GM18858 (cell line): ENCODE measurements at regions not wholly inside any gene's neighbourhood (a gene's known extent, or its start where the extent isn't known, plus 50 kb on each side); places are given as distances from the start of the nearest gene placed in this dataset.
"Not testable (repeated sequence)": the region's sequence is repeated elsewhere in the genome, so short reads cannot be mapped to it uniquely, and the experiment has no call there.

Experiments used
- ATAC-seq: cut with Tn5 transposase; IDR thresholded peaks from one replicate; pipeline ENCODE4 v1.9.1; 2021; ENCODE audit not compliant: unreplicated experiment

- no peak for ATAC-seq
These were observed 488.4 kb upstream of the JAG1 start for GRCh38 chr20:11162026-11162775.

DNA sequence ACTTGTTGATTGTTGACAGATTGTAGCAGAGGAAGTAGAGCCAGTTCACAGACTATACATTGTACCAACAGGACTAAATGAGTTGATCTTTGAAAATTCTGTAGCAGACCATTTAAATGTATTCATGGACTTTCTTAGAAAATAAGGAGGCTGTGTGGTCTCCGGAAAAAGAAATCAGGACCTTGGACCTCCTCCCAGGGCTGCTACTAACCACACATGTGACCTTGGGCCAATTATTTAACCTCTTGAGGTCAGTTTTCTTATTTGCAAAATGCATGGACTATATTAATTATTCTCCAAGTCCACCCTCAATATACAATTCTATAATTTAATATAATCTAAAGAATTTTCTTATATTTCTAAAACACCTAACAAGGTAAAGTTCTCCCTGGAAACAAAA, 492.0 kb upstream of the JAG1 start:
- ATAC-seq: no peak

- no peak for ATAC-seq
These were observed 492.9 kb upstream of the JAG1 start for GRCh38 chr20:11166712-11167111.

DNA sequence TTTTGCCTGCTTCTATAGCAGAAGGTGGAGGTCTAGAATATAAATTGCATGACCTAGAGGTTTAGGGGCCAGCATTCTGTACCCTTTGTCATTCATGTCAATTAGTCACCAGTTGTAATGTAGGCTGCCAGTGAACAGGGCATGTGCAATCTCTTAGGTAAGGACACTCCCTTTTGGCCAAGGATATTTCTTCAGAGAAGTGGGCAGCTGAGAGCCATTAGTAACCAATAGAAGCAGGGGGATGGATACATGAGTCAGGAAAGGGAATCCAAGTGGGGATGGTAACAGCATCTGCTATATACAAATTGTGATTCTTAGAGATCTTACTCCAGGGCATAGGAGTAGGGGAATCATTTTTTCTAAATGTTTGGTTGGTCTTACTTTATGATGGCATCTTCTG, 494.2 kb upstream of the JAG1 start:
- no peak for ATAC-seq

DNA sequence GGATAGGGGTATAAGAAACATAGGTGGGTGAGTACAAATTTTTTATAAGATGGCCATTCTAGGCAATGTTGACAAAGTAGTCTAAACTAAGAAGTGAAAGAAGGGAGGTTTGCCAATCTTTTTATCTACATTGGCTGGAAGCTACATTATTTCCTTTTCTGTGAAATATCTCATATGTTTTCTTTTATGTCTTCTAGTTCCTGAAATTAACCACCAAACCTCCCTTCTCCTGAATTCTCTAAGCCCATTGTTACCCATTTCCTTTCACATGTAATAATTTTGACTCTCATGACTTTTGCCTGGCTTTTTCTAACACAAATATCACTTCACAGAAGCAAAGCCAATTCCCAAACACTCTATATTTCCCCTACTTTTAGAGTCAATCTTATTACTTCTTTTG, 496.2 kb upstream of the JAG1 start:
- no peak for ATAC-seq

- ATAC-seq: no peak
These were observed 496.8 kb upstream of the JAG1 start for GRCh38 chr20:11170565-11170964.

GRCh38 chr20:11172881-11173280, 499.1 kb upstream of the JAG1 start:
- no peak for ATAC-seq

GRCh38 chr20:11173916-11174315, 500.1 kb upstream of the JAG1 start:
- ATAC-seq: no peak

- ATAC-seq: no peak
These were observed 501.1 kb upstream of the JAG1 start for GRCh38 chr20:11174861-11175260.

DNA sequence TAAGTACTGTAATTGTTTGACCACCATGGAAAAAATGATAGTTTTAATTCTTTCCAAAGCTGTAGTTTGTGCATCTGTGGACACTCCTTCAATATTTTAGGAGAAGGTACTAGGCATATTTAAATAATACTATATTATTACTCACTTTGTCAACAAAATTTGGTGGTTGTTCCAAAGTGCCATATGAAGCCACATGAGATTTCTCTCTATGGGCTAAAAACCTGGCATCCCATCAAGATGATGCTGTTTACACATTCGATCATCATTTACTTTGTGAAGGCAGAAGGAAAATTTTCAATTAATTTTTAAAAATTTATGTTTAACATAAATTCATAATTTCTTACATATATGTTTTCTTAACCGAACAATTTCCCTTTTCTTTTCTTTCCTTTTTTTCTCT, 502.6 kb upstream of the JAG1 start:
- no peak for ATAC-seq

- no peak for ATAC-seq
These were observed 505.3 kb upstream of the JAG1 start for GRCh38 chr20:11178946-11179654.

GRCh38 chr20:11180186-11180585, 506.4 kb upstream of the JAG1 start:
- no peak for ATAC-seq

GRCh38 chr20:11181129-11181528, 507.3 kb upstream of the JAG1 start:
- ATAC-seq: not testable (repeated sequence)

GRCh38 chr20:11181966-11182365, 508.2 kb upstream of the JAG1 start:
- no peak for ATAC-seq

DNA sequence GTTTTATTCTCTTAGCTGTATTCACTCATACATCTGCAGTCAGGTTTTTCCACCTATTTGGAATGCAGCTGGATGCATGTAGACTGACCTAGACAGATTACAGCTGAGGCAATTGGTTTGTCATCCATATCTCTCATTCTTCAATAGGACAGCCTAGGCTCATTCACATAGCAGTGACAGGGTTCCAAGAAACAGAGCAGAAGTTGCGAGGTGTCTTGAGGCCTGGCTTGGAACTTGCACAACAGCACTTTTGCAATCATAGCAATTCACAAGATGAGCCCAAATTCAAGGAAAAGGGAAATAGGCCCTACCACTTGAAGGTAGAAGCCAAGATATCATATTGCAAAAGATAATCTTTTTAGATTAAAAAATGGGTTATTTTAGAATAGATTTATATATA, 508.9 kb upstream of the JAG1 start:
- ATAC-seq: no peak

DNA sequence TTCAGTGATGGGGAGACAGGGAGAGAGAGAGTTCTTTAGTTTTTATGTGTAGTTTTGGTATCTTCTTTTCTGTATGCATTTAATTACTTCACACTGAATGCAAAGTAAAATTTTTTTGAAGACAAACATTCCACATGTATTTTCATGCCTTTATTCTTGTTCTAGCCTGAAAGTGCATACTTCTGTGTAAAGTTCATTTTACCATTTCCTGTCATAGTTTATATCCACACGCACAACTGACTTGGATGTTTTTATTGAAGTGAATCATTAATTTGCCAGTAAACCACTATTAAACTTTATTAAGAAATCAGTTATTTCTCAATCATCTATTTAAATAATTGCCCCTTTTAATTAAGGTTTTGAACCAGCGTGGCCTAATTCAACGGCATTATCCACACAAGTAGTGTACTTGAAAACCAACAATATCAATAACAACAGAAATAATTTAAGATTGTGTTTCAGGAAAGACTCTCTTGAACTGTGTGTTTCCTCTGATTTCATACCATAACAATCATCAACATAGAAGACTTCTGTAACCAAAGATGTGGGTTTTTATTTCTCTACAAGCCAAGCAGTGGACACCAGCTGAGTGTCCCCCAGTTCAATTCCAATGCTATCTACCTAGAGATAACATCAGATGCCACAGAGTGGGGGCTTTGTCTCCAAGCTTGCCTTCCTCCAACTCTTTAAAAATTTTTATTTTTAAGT, 512.7 kb upstream of the JAG1 start:
- no peak for ATAC-seq

DNA sequence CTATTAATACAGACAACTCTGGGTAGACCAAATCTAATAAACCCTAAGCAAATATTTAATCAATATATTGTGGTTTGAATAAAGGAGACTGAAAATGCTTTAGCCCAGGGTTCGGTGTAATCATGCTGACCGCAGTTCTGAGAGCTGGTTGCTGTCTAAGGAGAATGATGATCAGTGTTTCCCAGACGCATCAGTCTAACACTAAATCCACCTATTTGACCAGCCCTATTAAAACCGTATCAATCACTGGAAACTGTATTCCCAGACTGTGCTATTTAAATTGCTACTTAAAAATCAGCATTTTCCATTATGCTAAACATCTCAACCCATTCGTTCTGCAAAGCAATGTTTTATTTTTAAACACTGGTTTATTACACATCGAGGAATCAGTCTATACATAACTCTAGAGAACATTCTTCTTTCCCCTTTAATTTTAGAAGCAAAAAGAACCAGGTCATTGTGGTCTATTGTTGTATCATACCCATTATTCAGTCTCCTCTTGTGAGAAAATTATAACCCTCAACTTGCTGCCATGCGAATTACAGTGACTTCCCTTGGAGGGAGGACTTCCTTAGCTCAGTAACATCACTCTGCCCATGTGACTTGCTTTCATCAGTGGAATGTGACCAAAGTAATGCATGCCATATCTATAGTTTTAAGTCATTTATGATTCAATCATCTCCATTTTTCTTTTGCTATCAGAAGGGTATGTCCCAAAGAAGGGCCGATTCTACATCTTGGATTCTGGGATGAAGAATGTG, 515.2 kb upstream of the JAG1 start:
- ATAC-seq: no peak

DNA sequence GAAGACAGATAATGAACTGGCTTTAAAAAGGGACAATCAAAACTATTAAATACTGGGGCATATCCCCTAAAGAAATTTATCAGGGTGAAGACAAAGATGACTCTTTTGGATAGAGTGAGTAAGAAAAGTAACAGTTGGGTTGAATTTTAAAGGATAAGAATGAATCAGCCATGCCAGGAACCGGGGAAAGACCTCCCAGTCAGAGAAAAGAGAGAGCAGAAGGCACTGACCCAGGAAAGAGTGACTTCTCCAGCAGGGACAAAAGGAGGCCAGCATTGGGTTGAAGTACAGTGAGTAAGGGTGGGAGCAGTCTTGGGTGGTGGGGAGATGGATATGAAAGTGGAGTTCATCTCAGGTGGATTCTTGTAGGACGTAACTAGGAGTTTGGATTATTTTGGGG, 516.9 kb upstream of the JAG1 start:
- no peak for ATAC-seq

DNA sequence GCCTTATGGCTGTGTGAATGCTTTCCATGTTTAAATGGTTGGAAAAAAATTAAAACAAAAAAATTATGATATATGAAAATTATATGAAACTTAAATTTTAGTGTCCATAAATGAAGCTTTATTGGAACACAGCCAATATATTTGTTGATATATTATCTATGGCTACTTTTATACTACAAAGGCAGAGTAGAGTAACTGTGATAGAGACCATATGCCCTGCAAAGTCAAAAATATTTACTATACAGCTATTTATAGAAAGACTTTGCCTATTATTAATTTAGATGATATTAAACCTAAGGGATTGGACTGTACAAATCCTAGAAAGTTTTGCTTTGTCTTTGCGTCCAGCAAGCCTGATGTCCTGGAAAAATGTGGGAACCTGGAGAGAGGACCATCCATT, 518.3 kb upstream of the JAG1 start:
- no peak for ATAC-seq

DNA sequence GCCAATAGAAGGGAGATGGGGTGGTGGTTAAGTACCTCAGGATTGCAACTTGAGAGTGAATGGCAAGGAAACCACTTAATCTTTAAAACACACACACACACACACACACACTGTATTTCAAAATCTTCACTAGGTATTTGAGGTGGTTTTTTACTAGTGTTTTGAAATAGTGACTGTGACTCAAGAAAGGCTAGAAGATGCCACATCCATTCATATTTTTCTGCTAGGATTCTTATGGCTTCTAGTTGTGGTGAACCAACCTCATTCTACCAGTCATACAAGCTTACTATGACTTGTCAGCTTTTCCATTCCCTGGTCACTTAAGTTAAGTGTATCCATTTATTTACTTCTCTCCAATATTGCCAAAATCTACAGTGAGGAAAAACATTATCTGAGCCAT, 519.4 kb upstream of the JAG1 start:
- no peak for ATAC-seq

DNA sequence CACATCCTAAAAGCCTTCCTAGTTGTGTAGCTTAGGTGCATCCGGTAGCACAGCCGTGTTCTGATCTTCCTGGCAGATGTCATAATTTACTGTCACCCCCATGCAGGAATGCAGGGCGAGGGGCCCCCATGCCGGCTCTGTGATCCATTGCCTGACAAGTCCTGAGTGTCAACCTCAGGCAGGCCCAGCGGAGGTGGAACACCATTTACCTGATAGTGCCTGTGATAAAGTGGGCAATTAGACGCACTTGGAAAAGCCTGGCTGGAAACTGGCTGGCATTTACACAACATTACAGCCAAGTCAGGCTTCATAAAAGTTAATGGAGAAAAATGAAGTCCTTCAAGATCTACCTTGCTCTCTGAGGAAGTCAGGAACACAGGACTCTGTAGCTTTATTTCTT, 521.4 kb upstream of the JAG1 start:
- ATAC-seq: no peak
